Vagina (tissue), 2 donors: ENCODE measurements at regions not wholly inside any gene's neighbourhood (a gene's known extent, or its start where the extent isn't known, plus 50 kb on each side); places are given as distances from the start of the nearest gene placed in this dataset.
"Not testable (repeated sequence)": the region's sequence is repeated elsewhere in the genome, so short reads cannot be mapped to it uniquely, and the experiment has no call there.

Experiments used
- POLR2AphosphoS5 ChIP-seq, 2 donors: sonication (generic); formaldehyde crosslinking; IDR thresholded peaks; one replicate each; pipeline ENCODE4 v1.9.0; 2017; ENCODE audit warnings: antibody characterized with exemption in 2 of 2, mild to moderate bottlenecking in 2 of 2, low read depth in 1 of 2; ENCODE audit not compliant: insufficient read depth in 1 of 2
- TF ChIP-seq, protein P1 (sequence below), 3 experiments: fragments of 450-650 bp in 2 of 3; fragments of 200-600 bp in 1 of 3; sonication (generic) in 1 of 3; IDR thresholded peaks; one replicate each; pipeline ENCODE4 v1.5.1; 2017 to 2019; ENCODE audit warnings: antibody characterized with exemption in 3 of 3, mild to moderate bottlenecking in 2 of 3, moderate library complexity in 2 of 3

DNA sequence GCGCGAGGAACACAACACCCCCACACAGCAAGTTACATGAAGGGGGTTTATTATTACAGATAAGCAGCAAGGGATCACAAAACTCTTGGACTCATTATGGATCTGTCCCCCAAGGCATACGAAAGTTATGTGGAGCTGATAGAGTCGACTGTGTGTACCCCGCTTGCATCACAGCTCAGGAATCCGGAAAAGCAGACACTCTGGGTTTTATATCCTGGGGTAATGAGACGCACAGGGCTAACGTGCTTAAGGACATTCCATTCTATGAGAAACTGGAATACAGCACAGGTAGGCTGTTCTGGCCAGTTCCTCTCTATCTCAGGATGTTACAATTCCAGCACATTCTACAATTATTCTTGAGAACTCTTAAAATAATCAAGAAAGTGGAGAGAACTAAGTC lies 401.4 kb downstream of the RPIA start:
- TF ChIP-seq, protein P1, sequence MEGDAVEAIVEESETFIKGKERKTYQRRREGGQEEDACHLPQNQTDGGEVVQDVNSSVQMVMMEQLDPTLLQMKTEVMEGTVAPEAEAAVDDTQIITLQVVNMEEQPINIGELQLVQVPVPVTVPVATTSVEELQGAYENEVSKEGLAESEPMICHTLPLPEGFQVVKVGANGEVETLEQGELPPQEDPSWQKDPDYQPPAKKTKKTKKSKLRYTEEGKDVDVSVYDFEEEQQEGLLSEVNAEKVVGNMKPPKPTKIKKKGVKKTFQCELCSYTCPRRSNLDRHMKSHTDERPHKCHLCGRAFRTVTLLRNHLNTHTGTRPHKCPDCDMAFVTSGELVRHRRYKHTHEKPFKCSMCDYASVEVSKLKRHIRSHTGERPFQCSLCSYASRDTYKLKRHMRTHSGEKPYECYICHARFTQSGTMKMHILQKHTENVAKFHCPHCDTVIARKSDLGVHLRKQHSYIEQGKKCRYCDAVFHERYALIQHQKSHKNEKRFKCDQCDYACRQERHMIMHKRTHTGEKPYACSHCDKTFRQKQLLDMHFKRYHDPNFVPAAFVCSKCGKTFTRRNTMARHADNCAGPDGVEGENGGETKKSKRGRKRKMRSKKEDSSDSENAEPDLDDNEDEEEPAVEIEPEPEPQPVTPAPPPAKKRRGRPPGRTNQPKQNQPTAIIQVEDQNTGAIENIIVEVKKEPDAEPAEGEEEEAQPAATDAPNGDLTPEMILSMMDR (IDR thresholded peaks at IDR 0.05): not testable (repeated sequence)
- TF ChIP-seq POLR2AphosphoS5 (IDR thresholded peaks at IDR 0.05; ENCODE audit: insufficient read depth in 1 of 2, low read depth in 1 of 2): not testable (repeated sequence)
